Smooth muscle cell (in vitro differentiated cells): ENCODE measurements at regions not wholly inside any gene's neighbourhood (a gene's known extent, or its start where the extent isn't known, plus 50 kb on each side); places are given as distances from the start of the nearest gene placed in this dataset.

Experiments
- DNase-seq: peaks from one replicate; lab custom pipeline; 2025; ENCODE audit not compliant: unreplicated experiment; lab: John Stamatoyannopoulos, UW
- H2AFZ ChIP-seq: fragments of 200-600 bp; sonication (generic); 2 replicates; pipeline ENCODE4 v1.6.0; 2016; ENCODE audit warnings: antibody characterized with exemption, low read depth, mild to moderate bottlenecking
- H3F3A ChIP-seq: fragments of 200-600 bp; sonication (generic); 2 replicates; pipeline ENCODE4 v1.6.0; 2017; ENCODE audit warnings: antibody characterized with exemption, low read depth
- H3K27ac ChIP-seq: fragments of 200-600 bp; sonication (generic); 2 replicates; pipeline ENCODE4 v1.5.1; 2016; ENCODE audit warnings: low read depth, mild to moderate bottlenecking
- H3K27me3 ChIP-seq: fragments of 200-600 bp; sonication (generic); 2 replicates; pipeline ENCODE4 v1.6.1; 2016; ENCODE audit warnings: low read depth, mild to moderate bottlenecking
- H3K36me3 ChIP-seq: fragments of 200-600 bp; sonication (generic); 2 replicates; pipeline ENCODE4 v1.5.1; 2016; ENCODE audit warnings: low read depth
- H3K4me1 ChIP-seq: fragments of 200-600 bp; sonication (generic); 2 replicates; pipeline ENCODE4 v1.5.1; 2016; ENCODE audit warnings: low read depth
- H3K4me2 ChIP-seq: fragments of 200-600 bp; sonication (generic); 2 replicates; pipeline ENCODE4 v1.6.0; 2016; ENCODE audit warnings: mild to moderate bottlenecking
- H3K4me3 ChIP-seq: fragments of 200-600 bp; sonication (generic); 2 replicates; pipeline ENCODE4 v1.5.1; 2016; ENCODE audit warnings: mild to moderate bottlenecking
- H3K79me2 ChIP-seq: fragments of 200-600 bp; sonication (generic); 2 replicates; pipeline ENCODE4 v1.6.0; 2016; ENCODE audit warnings: low read depth, mild to moderate bottlenecking
- H3K9ac ChIP-seq: fragments of 200-600 bp; sonication (generic); 2 replicates; pipeline ENCODE4 v1.6.0; 2016; ENCODE audit warnings: low read depth
- H3K9me3 ChIP-seq: fragments of 200-600 bp; sonication (generic); replicated peaks from 2 replicates; pipeline ENCODE4 v1.5.1; 2016; ENCODE audit warnings: low read depth
- H4K20me1 ChIP-seq: fragments of 200-600 bp; sonication (generic); 2 replicates; pipeline ENCODE4 v1.6.0; 2016; ENCODE audit warnings: low read depth
- WGBS: methylation state at CpG from one replicate; pipeline ENCODE4 v1.1.7; 2016; ENCODE audit warnings: low lambda C conversion rate; 5-methylcytosine and 5-hydroxymethylcytosine counted together
- TF ChIP-seq, protein P1 (sequence below): fragments of 200-600 bp; sonication (generic); IDR thresholded peaks from 2 replicates; pipeline ENCODE4 v1.5.1; 2017; ENCODE audit warnings: borderline replicate concordance, mild to moderate bottlenecking, antibody characterized with exemption; ENCODE audit not compliant: insufficient read depth, poor library complexity, severe bottlenecking

DNA sequence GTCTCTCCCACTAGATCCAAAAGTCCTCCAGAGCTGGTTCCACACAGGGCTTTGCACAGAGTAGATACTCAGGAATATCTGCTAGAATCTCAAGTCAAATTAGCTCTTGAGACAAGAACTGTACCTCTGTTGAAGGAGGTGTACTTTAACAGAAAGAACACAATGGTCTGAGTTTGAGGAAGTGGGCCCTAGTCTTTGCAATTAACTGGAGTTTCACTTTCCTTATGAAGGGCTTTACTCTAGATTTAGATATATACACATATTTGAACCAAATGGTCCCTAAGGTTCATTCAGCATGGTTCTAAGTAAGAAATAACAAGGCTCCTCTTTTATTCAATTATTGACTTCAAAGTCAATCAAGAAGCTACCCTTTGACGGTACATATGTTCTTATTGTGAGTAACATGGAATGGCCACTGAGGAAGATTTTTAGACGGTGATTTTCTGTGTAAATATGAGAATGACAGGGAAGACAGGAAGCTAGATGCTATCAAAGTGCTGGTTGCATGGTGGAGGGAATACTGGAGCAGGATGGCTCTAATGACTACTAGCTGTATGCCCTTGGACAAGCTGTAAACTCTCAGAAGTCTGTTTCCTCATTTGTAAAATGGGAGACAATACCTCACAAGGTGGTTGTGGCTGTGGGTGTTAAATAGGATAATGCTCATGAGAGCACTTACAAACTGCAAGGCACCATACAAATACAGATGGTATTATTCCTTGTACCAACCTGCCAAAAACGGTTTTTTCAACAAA lies 73.5 kb upstream of the SERTAD2 start:
- H3K9me3 ChIP-seq, result no peaks in the 10 kb centered on the region
- TF ChIP-seq, protein P1, sequence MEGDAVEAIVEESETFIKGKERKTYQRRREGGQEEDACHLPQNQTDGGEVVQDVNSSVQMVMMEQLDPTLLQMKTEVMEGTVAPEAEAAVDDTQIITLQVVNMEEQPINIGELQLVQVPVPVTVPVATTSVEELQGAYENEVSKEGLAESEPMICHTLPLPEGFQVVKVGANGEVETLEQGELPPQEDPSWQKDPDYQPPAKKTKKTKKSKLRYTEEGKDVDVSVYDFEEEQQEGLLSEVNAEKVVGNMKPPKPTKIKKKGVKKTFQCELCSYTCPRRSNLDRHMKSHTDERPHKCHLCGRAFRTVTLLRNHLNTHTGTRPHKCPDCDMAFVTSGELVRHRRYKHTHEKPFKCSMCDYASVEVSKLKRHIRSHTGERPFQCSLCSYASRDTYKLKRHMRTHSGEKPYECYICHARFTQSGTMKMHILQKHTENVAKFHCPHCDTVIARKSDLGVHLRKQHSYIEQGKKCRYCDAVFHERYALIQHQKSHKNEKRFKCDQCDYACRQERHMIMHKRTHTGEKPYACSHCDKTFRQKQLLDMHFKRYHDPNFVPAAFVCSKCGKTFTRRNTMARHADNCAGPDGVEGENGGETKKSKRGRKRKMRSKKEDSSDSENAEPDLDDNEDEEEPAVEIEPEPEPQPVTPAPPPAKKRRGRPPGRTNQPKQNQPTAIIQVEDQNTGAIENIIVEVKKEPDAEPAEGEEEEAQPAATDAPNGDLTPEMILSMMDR, result no peak

DNA sequence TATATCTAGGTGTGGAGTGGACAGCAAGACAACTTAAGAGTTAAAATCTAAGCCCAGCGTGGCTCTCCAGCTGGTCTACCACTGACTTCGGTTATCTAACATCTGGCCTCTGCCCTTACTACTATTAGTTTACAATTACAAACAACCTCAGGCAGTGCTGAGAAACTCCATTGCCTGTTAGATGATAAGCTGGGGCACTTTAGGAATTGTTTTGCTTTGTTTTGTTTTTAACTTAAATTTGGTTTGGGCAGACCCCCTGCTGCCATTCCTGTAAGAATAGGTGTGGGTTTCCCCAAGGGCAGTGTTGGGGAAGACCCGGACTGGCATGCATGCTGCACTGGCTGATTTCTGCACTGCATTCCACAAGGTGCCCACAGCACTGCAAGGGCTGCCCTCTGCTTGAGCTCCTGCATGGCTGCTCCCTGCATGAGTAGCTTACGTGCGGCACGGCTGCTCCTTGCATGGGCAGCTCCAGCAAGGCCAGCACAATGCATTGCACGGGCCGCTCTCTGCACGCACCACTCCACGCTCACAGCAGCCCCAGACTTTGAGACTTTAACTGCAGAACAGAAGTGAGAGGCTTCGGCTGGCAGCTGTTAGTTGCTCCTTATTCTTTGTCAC lies 74.2 kb upstream of the SERTAD2 start:
- Histone ChIP-seq H3K4me1 (peaks cover 11% of the 10 kb centered on the region), H3K27ac (no peak overlapping the region), H3K79me2 (no peaks in the 10 kb centered on the region), H3K4me2 (no peak overlapping the region), H3K4me3 (no peak overlapping the region), H3K9me3 (no peaks in the 10 kb centered on the region), H3K36me3 (no peaks in the 10 kb centered on the region), H3K27me3 (no peaks in the 10 kb centered on the region), H2AFZ (no peak overlapping the region), H4K20me1 (no peaks in the 10 kb centered on the region), H3K9ac (no peak overlapping the region), H3F3A (no peaks in the 10 kb centered on the region)
- TF ChIP-seq, protein P1, result no peak
- 40% methylated on average over 10 of the region's 11 CpGs for WGBS
- DNase-seq, result no peak

More for the DNA sequence above, 73.5 kb upstream of the SERTAD2 start:
- Histone ChIP-seq H3K4me2 (no peak overlapping the region), H4K20me1 (no peaks in the 10 kb centered on the region), H2AFZ (no peak overlapping the region), H3K27me3 (no peaks in the 10 kb centered on the region), H3F3A (no peaks in the 10 kb centered on the region), H3K4me1 (peaks cover 11% of the 10 kb centered on the region), H3K79me2 (no peaks in the 10 kb centered on the region), H3K27ac (no peak overlapping the region), H3K4me3 (no peak overlapping the region), H3K36me3 (no peaks in the 10 kb centered on the region), H3K9ac (no peak overlapping the region)
- no peak for DNase-seq
- 77% methylated on average over 3 of the region's 3 CpGs for WGBS

DNA sequence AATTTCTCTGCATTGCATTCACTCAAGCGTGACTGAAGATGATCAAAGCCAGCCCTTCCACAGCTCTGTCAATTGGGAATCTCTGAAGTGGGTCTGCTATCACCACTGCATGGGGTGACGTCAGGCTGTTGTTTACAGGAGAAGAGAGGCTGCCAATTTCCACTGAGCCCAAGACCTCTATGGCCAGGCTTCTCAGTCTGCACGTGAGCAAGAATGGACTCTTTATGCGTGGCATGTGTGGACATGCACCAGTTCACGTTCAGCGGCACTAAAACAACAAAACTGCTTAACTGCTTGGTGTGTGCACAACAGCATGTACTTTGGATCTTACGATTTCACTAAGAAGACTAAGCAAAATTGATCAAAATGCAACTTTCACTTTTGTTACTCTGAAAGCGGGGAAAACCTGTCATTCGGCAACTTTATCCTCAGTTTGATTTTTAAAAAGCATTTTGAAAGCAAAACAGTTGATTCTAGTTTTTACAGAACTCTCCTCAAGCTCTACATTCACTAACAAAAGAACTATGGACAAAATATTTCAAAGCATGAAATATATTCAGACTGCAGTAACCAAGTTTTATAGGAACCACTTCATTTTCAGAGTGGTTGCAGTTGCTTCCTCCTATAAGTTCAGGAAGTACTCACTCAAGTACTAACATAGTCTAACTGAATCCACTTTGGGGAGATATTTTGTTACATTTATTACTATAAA lies 77.0 kb upstream of the SERTAD2 start:
- Histone ChIP-seq H3K36me3 (no peaks in the 10 kb centered on the region), H3K4me1 (peaks cover 11% of the 10 kb centered on the region), H3K9ac (peak overlapping the region; percentile 36), H3K79me2 (no peaks in the 10 kb centered on the region), H3K9me3 (no peaks in the 10 kb centered on the region), H2AFZ (peak overlapping the region; percentile 58), H3K4me2 (peak overlapping the region; percentile 77), H3K27ac (peak overlapping the region; percentile 60), H3K27me3 (no peaks in the 10 kb centered on the region), H4K20me1 (no peaks in the 10 kb centered on the region), H3F3A (no peaks in the 10 kb centered on the region), H3K4me3 (peak overlapping the region; percentile 35)
- TF ChIP-seq, protein P1, result no peak
- WGBS, result 42% methylated on average over 9 of the region's 9 CpGs
- no peak for DNase-seq
